AG04450 (cell line): ENCODE measurements at regions not wholly inside any gene's neighbourhood (a gene's known extent, or its start where the extent isn't known, plus 50 kb on each side); places are given as distances from the start of the nearest gene placed in this dataset.

Experiments used
- CTCF ChIA-PET: fragments of 300-600, 350-600 bp; formaldehyde crosslinking; extraction: SDS; loops from one replicate; lab custom pipeline; 2022; ENCODE audit warnings: antibody characterized with exemption, inconsistent platforms; lab: Charles Lee
- POLR2A ChIA-PET: fragments of 350-600 bp; formaldehyde crosslinking; extraction: SDS; loops from one replicate; lab custom pipeline; 2021; ENCODE audit warnings: antibody characterized with exemption, inconsistent platforms; lab: Yijun Ruan, JAX
- DNase-seq: peaks from one replicate; pipeline ENCODE4 v3.0.0-alpha.2; 2011; ENCODE audit warnings: low read depth, low spot score
- H3K27ac ChIP-seq: one replicate; pipeline ENCODE4 v1.5.1; 2012; ENCODE audit warnings: low read depth, low read length, control low read depth
- H3K27me3 ChIP-seq: one replicate; pipeline ENCODE4 v1.6.0; 2012; ENCODE audit warnings: low read length; ENCODE audit not compliant: control insufficient read depth, insufficient read depth
- H3K4me3 ChIP-seq: 2 replicates; pipeline ENCODE4 v1.5.1; 2011; ENCODE audit warnings: mild to moderate bottlenecking, low read depth, low read length, control low read depth
- H3K9me3 ChIP-seq: 2 replicates; pipeline ENCODE4 v1.5.1; 2012; ENCODE audit warnings: low read length; ENCODE audit not compliant: control insufficient read depth, insufficient read depth
- TF ChIP-seq, protein P1 (sequence below): IDR thresholded peaks from 2 replicates; pipeline ENCODE4 v1.5.1; 2011; ENCODE audit warnings: low read depth, low read length, control low read depth, inconsistent platforms

DNA sequence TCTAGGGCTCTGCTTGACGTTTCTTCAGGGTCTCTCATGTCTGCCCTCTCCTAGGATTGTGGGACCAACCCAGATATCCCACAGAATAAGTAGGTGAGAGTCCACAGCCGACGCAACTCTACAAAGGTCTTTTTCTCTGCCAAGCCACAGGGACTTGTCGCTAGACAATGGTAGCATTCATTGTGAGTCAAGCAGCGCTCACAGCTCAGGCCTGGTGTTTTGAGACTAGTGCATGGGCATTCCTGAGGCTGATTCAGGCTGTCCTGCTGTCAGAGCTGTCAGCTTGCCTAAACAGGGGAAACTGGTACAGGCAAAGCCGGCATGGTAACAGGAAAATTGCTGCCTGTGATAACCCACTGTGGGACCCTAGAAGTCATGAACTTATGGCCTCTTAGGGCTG is 610.6 kb upstream of the TSPY4 start:
- no peak for DNase-seq
- TF ChIP-seq, protein P1, sequence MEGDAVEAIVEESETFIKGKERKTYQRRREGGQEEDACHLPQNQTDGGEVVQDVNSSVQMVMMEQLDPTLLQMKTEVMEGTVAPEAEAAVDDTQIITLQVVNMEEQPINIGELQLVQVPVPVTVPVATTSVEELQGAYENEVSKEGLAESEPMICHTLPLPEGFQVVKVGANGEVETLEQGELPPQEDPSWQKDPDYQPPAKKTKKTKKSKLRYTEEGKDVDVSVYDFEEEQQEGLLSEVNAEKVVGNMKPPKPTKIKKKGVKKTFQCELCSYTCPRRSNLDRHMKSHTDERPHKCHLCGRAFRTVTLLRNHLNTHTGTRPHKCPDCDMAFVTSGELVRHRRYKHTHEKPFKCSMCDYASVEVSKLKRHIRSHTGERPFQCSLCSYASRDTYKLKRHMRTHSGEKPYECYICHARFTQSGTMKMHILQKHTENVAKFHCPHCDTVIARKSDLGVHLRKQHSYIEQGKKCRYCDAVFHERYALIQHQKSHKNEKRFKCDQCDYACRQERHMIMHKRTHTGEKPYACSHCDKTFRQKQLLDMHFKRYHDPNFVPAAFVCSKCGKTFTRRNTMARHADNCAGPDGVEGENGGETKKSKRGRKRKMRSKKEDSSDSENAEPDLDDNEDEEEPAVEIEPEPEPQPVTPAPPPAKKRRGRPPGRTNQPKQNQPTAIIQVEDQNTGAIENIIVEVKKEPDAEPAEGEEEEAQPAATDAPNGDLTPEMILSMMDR: no peak
- no peak overlapping the region for H3K4me3 ChIP-seq
- H3K27me3 ChIP-seq: no peaks in the 10 kb centered on the region
- ChIA-PET POLR2A (no interaction called here), CTCF (no interaction called here)
- H3K27ac ChIP-seq: no peak overlapping the region
- H3K9me3 ChIP-seq: no peaks in the 10 kb centered on the region; the same call in 1 of the 2 replicates

DNA sequence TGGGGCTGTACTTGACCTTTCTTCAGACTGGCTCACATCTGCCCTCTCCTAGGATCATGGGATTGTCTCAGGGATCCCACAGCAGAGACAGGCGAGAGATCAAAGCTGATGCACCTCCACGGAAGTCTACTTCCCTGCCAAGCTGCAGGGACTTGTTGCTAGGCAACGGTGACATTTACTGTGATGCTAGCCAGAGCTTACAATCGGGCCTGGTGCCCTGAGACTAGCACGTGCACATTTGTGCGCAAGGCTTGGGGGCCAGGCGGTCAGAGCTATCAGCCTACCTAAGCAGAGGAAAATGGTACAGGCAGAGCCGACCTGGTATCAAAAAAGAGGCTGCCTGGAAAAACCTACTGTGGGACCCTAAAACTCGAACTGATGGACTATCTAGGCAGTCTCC is 607.3 kb upstream of the TSPY4 start:
- TF ChIP-seq, protein P1: no peak
- CTCF ChIA-PET: no interaction called here
- Histone ChIP-seq H3K27me3 (no peaks in the 10 kb centered on the region), H3K4me3 (no peak overlapping the region), H3K9me3 (no peaks in the 10 kb centered on the region; the same call in 1 of the 2 replicates), H3K27ac (no peak overlapping the region)
- POLR2A ChIA-PET: no interaction called here
- DNase-seq: no peak

DNA sequence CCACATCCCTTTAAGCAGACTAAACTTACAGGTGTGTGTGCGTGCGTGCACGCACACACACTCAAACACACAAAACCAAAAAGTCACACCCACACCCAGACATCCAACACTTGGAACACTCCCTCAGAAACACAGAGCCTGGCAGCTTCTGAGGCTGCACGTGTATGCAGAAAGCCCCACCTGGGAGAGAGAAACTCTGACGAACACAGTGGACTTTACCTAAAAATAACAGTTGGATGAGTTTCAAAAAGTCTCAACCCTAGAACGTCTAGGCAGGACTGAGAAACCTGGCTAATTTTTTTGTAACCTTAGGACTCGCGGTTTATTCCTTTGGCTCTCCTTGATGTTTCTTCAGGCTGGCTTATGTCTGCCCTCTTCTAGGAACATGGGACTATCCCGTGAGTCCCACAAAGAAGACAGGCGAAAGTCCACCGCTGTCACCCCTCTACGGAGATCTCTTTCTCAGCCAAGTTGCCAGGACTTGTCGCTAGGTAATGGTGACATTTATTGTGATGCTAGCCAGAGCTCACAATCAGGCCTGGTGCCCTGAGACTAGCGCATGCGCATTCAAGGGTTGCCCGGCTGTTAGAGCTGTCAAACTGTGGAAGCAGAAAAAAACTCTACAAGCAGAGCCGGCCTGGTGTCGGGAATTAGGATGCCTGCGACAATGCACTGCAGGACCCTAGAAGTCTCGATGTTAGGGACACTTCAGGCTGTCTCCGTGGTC is 595.8 kb upstream of the TSPY4 start:
- no peaks in the 10 kb centered on the region for H3K27me3 ChIP-seq
- no peak overlapping the region for H3K4me3 ChIP-seq
- POLR2A ChIA-PET: no interaction called here
- DNase-seq: no peak
- no peaks in the 10 kb centered on the region for H3K9me3 ChIP-seq
- CTCF ChIA-PET: no interaction called here
- TF ChIP-seq, protein P1: no peak
- H3K27ac ChIP-seq: no peak overlapping the region

GRCh38 chrY:8764184-8764583 is 573.1 kb upstream of the TSPY4 start:
- no peak for DNase-seq
- CTCF ChIA-PET: no interaction called here
- Histone ChIP-seq H3K4me3 (no peak overlapping the region), H3K27me3 (no peaks in the 10 kb centered on the region), H3K9me3 (no peaks in the 10 kb centered on the region; the same call in 1 of the 2 replicates), H3K27ac (no peak overlapping the region)
- TF ChIP-seq, protein P1: no peak
- POLR2A ChIA-PET: no interaction called here

DNA sequence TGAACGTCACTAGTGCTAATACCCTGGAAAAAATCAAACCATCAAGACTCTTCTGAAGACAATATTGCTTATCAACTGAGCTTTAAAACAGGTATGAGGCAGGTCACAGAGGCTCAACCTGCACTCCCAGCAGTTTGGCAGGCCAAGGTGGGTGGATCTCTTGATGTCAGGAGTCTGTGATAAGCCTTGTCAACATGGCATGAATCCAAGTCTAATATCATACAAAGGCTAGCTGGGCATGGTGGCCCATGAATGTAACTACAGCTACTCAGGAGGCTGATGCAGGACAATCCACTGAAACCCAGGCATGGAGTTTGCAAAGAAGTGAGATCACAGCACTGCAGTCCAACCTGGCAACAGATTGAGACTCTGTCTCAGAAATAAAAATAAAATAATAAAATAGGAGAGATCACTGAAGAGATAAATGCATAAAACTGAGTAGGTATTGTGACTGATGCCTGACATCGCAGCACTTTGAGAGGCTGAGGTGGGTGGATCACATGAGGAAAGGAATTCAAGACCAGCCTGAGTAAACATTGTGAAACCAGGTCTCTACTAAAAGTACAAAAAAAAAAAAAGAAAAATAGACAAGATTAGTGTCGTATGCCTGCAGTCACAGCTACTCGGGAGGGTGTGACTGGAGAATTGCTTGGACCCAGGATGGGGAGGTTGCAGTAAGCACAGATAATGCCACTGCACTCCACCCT is 555.9 kb upstream of the TSPY4 start:
- DNase-seq: no peak
- ChIA-PET CTCF (no interaction called here), POLR2A (no interaction called here)
- TF ChIP-seq, protein P1: no peak
- Histone ChIP-seq H3K9me3 (no peaks in the 10 kb centered on the region), H3K4me3 (no peak overlapping the region), H3K27me3 (no peaks in the 10 kb centered on the region), H3K27ac (no peak overlapping the region)
